H1 (cell line): ENCODE measurements at regions not wholly inside any gene's neighbourhood (a gene's known extent, or its start where the extent isn't known, plus 50 kb on each side); places are given as distances from the start of the nearest gene placed in this dataset.

ENCODE experiments used
- CBX5 ChIP-seq: fragments of 300-800, 300-1000 bp; sonication (generic); IDR thresholded peaks from 2 replicates; pipeline ENCODE4 v1.7.1; 2016; ENCODE audit warnings: antibody characterized with exemption, low read length, low read depth
- CHD2 ChIP-seq: IDR thresholded peaks from 2 replicates; pipeline ENCODE4 v1.6.1; 2012; ENCODE audit warnings: low read length, improper control_type of control experiment
- KDM5A ChIP-seq: fragments of 200-600 bp; IDR thresholded peaks from 2 replicates; pipeline ENCODE4 v1.7.1; 2012; ENCODE audit warnings: mild to moderate bottlenecking, low read length, inconsistent platforms, mixed read lengths
- TAF1 ChIP-seq: IDR thresholded peaks from 2 replicates; pipeline ENCODE4 v1.6.1; 2011; ENCODE audit warnings: mild to moderate bottlenecking, low read depth, low read length

GRCh38 chr3:115498898-115499297 is 124.4 kb upstream of the GAP43 start (continued):
- TF ChIP-seq KDM5A (no peak), TAF1 (no peak), CHD2 (no peak), CBX5 (no peak)
